HG03135 (cell line): ENCODE measurements at regions not wholly inside any gene's neighbourhood (a gene's known extent, or its start where the extent isn't known, plus 50 kb on each side); places are given as distances from the start of the nearest gene placed in this dataset.
"Not testable (repeated sequence)": the region's sequence is repeated elsewhere in the genome, so short reads cannot be mapped to it uniquely, and the experiment has no call there.

ENCODE experiments used
- ATAC-seq: cut with Tn5 transposase; IDR thresholded peaks from one replicate; pipeline ENCODE4 v1.9.1; 2021; ENCODE audit warnings: mild to moderate bottlenecking, moderate library complexity; ENCODE audit not compliant: unreplicated experiment

DNA sequence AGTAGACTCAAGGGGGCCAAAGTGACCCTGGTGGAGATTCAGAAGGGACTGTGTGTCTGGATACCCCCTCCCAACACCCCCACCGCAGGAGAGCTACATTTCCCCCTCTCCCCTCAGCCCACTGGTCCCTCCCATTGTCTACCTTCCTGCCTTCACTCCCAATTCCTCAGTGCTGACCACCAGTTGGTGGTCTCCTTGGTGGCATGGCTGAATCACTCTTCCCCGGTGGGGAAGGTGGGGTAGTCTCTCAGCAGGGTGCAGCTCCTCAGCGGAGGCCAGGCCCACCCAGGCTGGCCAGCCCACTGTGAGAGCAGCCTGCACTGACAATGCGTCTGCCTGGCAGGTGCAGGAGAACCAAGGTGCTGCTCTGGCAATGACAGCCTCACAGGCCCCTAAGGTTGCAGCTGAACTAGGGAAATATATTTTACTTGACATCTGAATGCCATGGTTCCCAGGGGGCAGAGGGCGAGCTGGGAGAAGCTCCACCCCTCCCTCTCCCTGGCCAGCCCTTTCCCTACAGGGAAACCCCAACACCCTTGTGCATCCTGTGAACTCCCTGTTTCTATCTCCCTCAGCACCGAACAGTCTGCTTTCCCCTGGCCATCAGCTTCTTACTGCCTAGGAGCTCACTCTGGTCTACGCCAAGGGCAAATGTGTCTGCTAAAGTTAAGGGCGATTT, 62.6 kb upstream of the PAX8 start:
- no peak for ATAC-seq

DNA sequence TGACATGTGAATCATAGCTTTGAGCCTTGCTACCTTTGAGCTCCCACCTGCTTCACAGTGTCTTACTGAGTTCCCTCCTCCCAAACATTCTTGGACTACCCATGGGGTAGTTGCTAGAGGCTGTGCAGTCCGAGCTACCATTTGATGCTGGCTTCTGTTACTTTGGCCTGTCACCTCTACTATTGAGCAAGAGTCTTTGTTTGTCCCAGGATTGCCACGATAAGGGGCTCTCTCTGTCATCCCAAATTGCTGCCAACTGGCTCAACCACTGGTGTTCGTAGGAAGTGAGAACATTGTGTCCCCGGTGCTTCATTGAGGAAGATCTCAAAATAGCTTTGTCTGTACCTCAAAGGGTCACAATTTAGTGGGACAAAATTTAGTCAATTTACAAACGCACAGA, 59.1 kb upstream of the PAX8 start:
- ATAC-seq = no peak

DNA sequence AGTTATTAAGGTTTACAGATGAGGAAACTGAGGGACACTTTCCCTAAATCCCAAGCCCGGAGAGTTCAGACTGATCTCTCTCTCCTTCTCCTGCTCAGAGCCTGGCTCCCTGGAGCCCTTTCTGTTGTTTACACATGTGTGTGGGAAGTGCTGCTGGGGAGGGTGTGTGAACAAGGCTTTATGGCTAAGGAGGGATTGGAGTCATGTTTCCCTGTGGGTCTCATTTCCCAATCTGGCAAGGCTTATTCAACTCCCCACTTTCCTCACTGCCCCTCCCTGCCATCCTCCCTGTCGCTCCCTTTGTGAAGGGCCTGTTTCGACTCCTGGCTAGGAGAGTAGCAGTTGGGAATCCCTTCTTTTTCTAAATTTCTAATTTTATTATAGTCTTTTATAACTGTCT, 57.3 kb upstream of the PAX8 start:
- not testable (repeated sequence) for ATAC-seq

DNA sequence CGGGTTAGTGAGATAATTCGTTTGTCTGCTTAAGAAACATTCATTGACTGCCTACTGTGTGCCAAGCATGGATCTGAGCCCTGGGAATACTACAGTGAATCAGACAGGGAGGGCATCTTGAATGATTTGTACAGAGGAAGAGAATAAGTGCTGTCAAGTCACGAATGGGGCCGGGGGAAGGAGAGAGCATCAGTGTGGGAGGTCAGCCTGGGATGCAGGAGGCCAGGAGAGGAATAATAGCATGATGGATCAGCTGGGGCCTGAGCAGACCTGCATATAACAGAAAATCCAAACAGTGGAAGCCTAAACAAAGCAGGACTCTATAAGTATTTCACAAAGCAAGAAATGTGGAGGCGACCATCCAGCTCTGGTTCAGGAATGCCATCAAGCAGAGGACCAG, 55.4 kb upstream of the PAX8 start:
- no peak for ATAC-seq

DNA sequence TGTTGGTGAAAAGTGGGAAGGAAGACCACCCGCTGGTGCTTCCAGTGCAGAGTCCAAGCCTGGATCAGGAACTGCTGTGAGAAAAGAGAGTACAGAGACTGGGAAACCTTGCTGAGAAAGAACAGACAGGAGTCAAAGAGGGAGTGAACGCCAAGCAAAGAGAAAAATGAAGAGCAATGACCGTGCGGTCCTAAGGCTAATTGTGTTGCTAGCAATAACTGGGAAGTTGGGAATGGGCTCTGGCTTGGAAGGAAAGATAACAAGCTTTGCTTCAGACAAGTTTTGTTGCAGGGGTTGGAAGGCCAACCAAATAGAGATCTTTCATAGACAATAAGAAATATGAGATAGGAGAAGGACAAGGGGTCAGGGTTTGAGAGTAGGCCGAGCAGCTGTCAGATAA, 55.0 kb upstream of the PAX8 start:
- ATAC-seq = not testable (repeated sequence)

DNA sequence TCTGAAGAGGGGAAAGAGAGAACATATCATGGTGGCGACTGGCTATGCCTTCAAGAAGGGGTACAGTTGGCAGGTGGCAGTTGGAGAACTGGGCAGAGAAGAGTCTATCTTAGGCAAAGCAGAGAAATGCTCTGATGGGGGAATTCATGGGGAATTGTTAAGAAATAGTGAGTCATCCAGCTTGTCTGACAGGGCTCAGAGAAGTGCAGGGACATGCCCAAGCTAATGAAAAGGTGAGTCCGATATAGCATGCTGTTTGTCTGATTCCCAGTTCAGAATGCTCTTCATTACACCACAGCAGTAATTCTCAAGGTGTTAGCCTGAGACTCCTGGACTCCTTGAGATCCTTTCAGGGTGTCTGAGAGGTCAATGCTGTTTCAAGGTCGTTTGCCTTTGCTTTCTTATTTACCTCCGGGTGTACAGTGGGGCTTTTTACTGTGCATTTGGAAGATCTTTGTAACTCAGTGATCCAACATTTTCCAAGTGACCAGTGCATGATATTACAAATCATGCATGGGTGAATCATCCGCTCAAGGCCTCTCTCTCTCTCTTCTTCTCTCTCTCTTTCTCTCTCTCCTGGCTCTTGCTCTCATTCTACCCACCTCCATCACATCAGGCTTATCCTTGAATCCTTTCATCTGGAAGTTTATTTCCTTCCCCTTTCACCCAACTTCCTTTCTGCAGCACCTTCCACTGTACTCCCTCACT, 51.5 kb upstream of the PAX8 start:
- ATAC-seq = not testable (repeated sequence)

DNA sequence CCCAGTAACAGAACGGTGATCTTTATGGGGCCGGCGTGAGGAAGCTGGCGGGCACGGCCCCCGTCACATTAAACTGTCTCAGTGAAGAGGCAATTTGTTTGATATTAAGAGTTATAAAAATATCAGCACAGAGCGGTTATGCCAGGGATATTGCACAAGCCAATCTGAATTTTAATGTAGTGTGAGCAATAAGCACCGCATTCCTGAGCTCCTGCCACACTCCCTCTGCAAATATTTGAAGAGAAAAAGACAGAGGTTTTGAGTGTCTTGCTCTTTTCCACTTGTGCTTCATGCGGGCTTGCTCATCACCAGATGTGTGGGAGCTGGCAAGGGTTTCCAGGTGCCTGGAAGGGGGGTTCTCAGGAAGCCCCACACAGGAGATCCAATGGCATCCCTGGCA, 50.3 kb upstream of the PAX8 start:
- ATAC-seq = not testable (repeated sequence)

DNA sequence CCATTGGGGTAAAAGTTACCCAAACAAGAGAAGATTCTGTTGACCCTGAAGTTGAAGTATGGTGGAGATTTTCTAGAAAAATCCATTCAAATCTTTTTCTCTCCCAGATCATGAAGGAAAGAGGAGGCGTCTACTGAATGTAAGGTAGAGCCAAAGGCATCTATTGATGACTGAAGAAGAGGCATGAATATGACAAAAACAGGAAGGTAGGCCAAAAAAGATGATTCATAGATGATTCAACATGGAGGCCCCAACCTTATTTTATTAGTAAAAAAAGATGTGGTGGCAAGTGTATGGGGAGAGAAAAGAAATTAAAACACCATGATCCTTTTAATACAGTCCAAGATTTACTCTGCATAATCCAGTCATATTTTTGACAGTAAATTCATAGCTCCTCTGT, 49.9 kb upstream of the PAX8 start:
- not testable (repeated sequence) for ATAC-seq
